PC-3 (cell line): ENCODE measurements at regions not wholly inside any gene's neighbourhood (a gene's known extent, or its start where the extent isn't known, plus 50 kb on each side); places are given as distances from the start of the nearest gene placed in this dataset.

Experiments
- ATAC-seq: fragments of 200-7000 bp; cut with Tn5 transposase; 2 replicates; pipeline ENCODE4 v1.9.1; 2020; ENCODE audit warnings: mild to moderate bottlenecking, moderate library complexity
- BruUV-seq: library from RNA; stranded (reverse); fragments of 400-500 nt; replicated peaks from 2 replicates; lab custom pipeline; 2021; lab: Mats Ljungman, UMichigan
- CTCF ChIA-PET: fragments of 300-600 bp; sonication (Branson Sonifier 250); formaldehyde crosslinking; loops from one replicate; lab custom pipeline; 2022; ENCODE audit warnings: antibody characterized with exemption; lab: Charles Lee
- POLR2A ChIA-PET: fragments of 300-600 bp; sonication (Branson Sonifier 250); formaldehyde crosslinking; loops from one replicate; lab custom pipeline; 2022; ENCODE audit warnings: antibody characterized with exemption; ENCODE audit not compliant: unreplicated experiment; lab: Charles Lee
- DNase-seq: peaks from one replicate; pipeline ENCODE4 v3.0.0-alpha.2; 2015
- H2AFZ ChIP-seq: fragments of 300-600 bp; sonication (generic); 2 replicates; pipeline ENCODE4 v1.6.0; 2016; ENCODE audit warnings: antibody characterized with exemption, low read length
- H3F3A ChIP-seq: fragments of 300-600 bp; sonication (generic); one replicate; pipeline ENCODE4 v1.6.0; 2017; ENCODE audit warnings: antibody characterized with exemption, low read length, control low read depth, mild to moderate bottlenecking; ENCODE audit not compliant: unreplicated experiment
- H3K27ac ChIP-seq: fragments of 300-600 bp; sonication (generic); 2 replicates; pipeline ENCODE4 v1.5.1; 2016; ENCODE audit warnings: mild to moderate bottlenecking, low read length
- H3K27me3 ChIP-seq: fragments of 300-600 bp; sonication (generic); 2 replicates; pipeline ENCODE4 v1.6.1; 2016; ENCODE audit warnings: low read length, mixed read lengths
- H3K36me3 ChIP-seq: fragments of 300-600 bp; sonication (generic); 2 replicates; pipeline ENCODE4 v1.6.1; 2016; ENCODE audit warnings: low read depth, mixed run types, low read length, mixed read lengths
- H3K4me1 ChIP-seq: fragments of 300-600 bp; sonication (generic); 2 replicates; pipeline ENCODE4 v1.5.1; 2016; ENCODE audit warnings: low read length; ENCODE audit not compliant: insufficient read depth
- H3K4me2 ChIP-seq: fragments of 300-600 bp; sonication (generic); 2 replicates; pipeline ENCODE4 v1.6.0; 2016; ENCODE audit warnings: low read length
- H3K4me3 ChIP-seq: fragments of 300-600 bp; sonication (generic); 2 replicates; pipeline ENCODE4 v1.5.1; 2016; ENCODE audit warnings: mild to moderate bottlenecking, low read length, mixed read lengths
- H3K79me2 ChIP-seq: fragments of 300-600 bp; sonication (generic); 2 replicates; pipeline ENCODE4 v1.6.1; 2017; ENCODE audit warnings: low read length, mixed read lengths
- H3K9ac ChIP-seq: fragments of 300-600 bp; sonication (generic); 2 replicates; pipeline ENCODE4 v1.6.0; 2016; ENCODE audit warnings: mild to moderate bottlenecking, low read length
- H3K9me2 ChIP-seq: fragments of 300-600 bp; sonication (generic); replicated peaks from 2 replicates; pipeline ENCODE4 v1.6.1; 2016; ENCODE audit warnings: mixed run types, low read length, mixed read lengths
- H3K9me3 ChIP-seq: fragments of 300-600 bp; sonication (generic); 2 replicates; pipeline ENCODE4 v1.6.1; 2016; ENCODE audit warnings: low read length, mixed read lengths
- H4K20me1 ChIP-seq: fragments of 300-600 bp; sonication (generic); 2 replicates; pipeline ENCODE4 v1.6.1; 2016; ENCODE audit warnings: low read length, mixed read lengths
- EZH2 ChIP-seq: fragments of 300-600 bp; sonication (generic); IDR thresholded peaks from one replicate; pipeline ENCODE4 v1.6.1; 2017; ENCODE audit warnings: antibody characterized with exemption, mild to moderate bottlenecking, low read length; ENCODE audit not compliant: unreplicated experiment
- EZH2phosphoT487 ChIP-seq: fragments of 300-600 bp; sonication (generic); IDR thresholded peaks from 2 replicates; pipeline ENCODE4 v1.6.1; 2018; ENCODE audit warnings: mild to moderate bottlenecking, antibody characterized with exemption, low read length, borderline replicate concordance
- intact Hi-C: fragments of 100-400 bp; cut with micrococcal nuclease; formaldehyde crosslinking; loops from 2 replicates; pipeline ENCODE4 v1.9.0; 2023
- TF ChIP-seq, protein P1 (sequence below): fragments of 300-600 bp; sonication (generic); conservative IDR thresholded peaks from 2 replicates; pipeline ENCODE4 v1.5.1; 2017; ENCODE audit warnings: antibody characterized with exemption, low read depth, mild to moderate bottlenecking, low read length

DNA sequence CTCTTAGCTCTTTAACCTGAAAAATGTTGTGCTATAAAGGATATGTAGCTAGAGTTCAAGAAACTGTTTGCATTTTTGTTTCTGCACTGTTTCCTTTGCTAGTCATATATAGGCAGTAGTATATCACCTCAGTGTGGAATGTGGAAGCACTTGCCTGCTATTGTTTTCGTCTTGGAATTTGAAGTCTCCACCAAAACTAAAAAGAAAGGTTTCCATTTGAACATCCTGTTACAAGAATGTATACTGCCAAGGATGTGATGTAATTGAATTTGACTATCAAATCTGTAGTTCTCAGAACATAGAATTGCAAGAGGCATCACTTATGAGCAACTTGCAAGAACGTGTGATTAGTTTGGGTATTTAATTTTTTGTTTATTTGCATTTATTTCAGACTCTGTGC is 51.1 kb upstream of the MEOX2 start:
- no peak for ATAC-seq
- TF ChIP-seq EZH2phosphoT487 = no peak
- no peak for TF ChIP-seq EZH2
- TF ChIP-seq, protein P1, sequence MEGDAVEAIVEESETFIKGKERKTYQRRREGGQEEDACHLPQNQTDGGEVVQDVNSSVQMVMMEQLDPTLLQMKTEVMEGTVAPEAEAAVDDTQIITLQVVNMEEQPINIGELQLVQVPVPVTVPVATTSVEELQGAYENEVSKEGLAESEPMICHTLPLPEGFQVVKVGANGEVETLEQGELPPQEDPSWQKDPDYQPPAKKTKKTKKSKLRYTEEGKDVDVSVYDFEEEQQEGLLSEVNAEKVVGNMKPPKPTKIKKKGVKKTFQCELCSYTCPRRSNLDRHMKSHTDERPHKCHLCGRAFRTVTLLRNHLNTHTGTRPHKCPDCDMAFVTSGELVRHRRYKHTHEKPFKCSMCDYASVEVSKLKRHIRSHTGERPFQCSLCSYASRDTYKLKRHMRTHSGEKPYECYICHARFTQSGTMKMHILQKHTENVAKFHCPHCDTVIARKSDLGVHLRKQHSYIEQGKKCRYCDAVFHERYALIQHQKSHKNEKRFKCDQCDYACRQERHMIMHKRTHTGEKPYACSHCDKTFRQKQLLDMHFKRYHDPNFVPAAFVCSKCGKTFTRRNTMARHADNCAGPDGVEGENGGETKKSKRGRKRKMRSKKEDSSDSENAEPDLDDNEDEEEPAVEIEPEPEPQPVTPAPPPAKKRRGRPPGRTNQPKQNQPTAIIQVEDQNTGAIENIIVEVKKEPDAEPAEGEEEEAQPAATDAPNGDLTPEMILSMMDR = no peak

More for the DNA sequence above, 51.1 kb upstream of the MEOX2 start:
- ChIA-PET CTCF (no interaction called here), POLR2A (no interaction called here)
- Histone ChIP-seq H3K36me3 (no peaks in the 10 kb centered on the region), H3K79me2 (no peaks in the 10 kb centered on the region), H3K4me1 (no peaks in the 10 kb centered on the region), H3K27me3 (no peaks in the 10 kb centered on the region), H3K9me3 (no peaks in the 10 kb centered on the region), H3K4me2 (no peak overlapping the region), H3K27ac (no peak overlapping the region), H2AFZ (no peak overlapping the region), H3K9ac (no peak overlapping the region), H3F3A (no peaks in the 10 kb centered on the region), H3K4me3 (no peak overlapping the region), H3K9me2 (no peaks in the 10 kb centered on the region), H4K20me1 (no peaks in the 10 kb centered on the region)
- no peak for DNase-seq
- BruUV-seq = no TSS peak
- intact Hi-C loops = no loop called here
